Endothelial cell of umbilical vein (primary cell): ENCODE measurements at regions not wholly inside any gene's neighbourhood (a gene's known extent, or its start where the extent isn't known, plus 50 kb on each side); places are given as distances from the start of the nearest gene placed in this dataset.

ENCODE experiments used
- BruUV-seq: library from RNA; stranded (reverse); fragments of 400-500 nt; replicated peaks from 2 replicates; lab custom pipeline; 2021; lab: Mats Ljungman, UMichigan
- CTCF ChIA-PET: fragments of 300-600, 350-600 bp; sonication (Branson Sonifier 250); formaldehyde crosslinking; loops from one replicate; lab custom pipeline; 2021; ENCODE audit warnings: antibody characterized with exemption, inconsistent platforms; lab: Charles Lee
- POLR2A ChIA-PET: fragments of 300-600, 350-600 bp; sonication (Branson Sonifier 250); formaldehyde crosslinking; loops from one replicate; lab custom pipeline; 2021; ENCODE audit warnings: antibody characterized with exemption, inconsistent platforms; lab: Charles Lee
- DNase-seq: peaks from one replicate; pipeline ENCODE4 v3.0.0-alpha.2; 2011; ENCODE audit warnings: low read depth, low spot score
- FAIRE-seq: peaks from 2 replicates; lab custom pipeline; 2011; peaks lifted over from hg19 to GRCh38; lab: Jason Lieb, UNC
- H2AFZ ChIP-seq: 2 replicates; pipeline ENCODE4 v1.6.0; 2012; ENCODE audit warnings: low read depth, low read length, control low read depth, inconsistent platforms
- H3K27ac ChIP-seq: 2 replicates; pipeline ENCODE4 v1.5.1; 2011; ENCODE audit warnings: low read depth, mild to moderate bottlenecking, control low read depth, low read length, moderate library complexity; ENCODE audit not compliant: insufficient read depth
- H3K27me3 ChIP-seq, 2 experiments: 2 replicates each; pipeline versions ENCODE4 v1.6.0 to v1.6.1; 2011; ENCODE audit warnings: low read length in 2 of 2, mixed read lengths in 1 of 2; ENCODE audit not compliant: control insufficient read depth in 2 of 2, insufficient read depth in 2 of 2
- H3K36me3 ChIP-seq, 2 experiments: 2 replicates in 1 of 2; 3 replicates in 1 of 2; pipeline ENCODE4 v1.5.1; 2011; ENCODE audit warnings: low read length in 2 of 2, mild to moderate bottlenecking in 1 of 2, moderate library complexity in 1 of 2; ENCODE audit not compliant: control insufficient read depth in 2 of 2, insufficient read depth in 2 of 2; ENCODE audit errors: extremely low read depth in 1 of 2
- H3K4me1 ChIP-seq: 3 replicates; pipeline ENCODE4 v1.5.1; 2011; ENCODE audit warnings: mild to moderate bottlenecking, low read length; ENCODE audit not compliant: control insufficient read depth, insufficient read depth; ENCODE audit errors: extremely low read depth
- H3K4me2 ChIP-seq: 2 replicates; pipeline ENCODE4 v1.6.1; 2011; ENCODE audit warnings: low read length, control low read depth, mixed read lengths; ENCODE audit not compliant: insufficient read depth
- H3K4me3 ChIP-seq, 3 experiments: fragments of 200-600 bp in 1 of 3; sonication (generic), shearing (Covaris generic) in 1 of 3; replicated peaks in 1 of 3; 2 replicates each; pipeline ENCODE4 v1.5.1; 2011 to 2016; ENCODE audit warnings: control low read depth in 3 of 3, low read length in 3 of 3, mild to moderate bottlenecking in 2 of 3, inconsistent platforms in 1 of 3, low read depth in 1 of 3, moderate library complexity in 1 of 3; ENCODE audit not compliant: insufficient read depth in 1 of 3
- H3K79me2 ChIP-seq: 2 replicates; pipeline ENCODE4 v1.6.0; 2012; ENCODE audit warnings: low read length, inconsistent platforms; ENCODE audit not compliant: control insufficient read depth, insufficient read depth
- H3K9ac ChIP-seq: replicated peaks from 2 replicates; pipeline ENCODE3; 2011; ENCODE audit warnings: low read length, control low read depth; ENCODE audit not compliant: insufficient read depth; ENCODE audit errors: extremely low read depth
- H3K9me1 ChIP-seq: replicated peaks from 3 replicates; pipeline ENCODE4 v1.6.0; 2011; ENCODE audit warnings: mild to moderate bottlenecking, low read length; ENCODE audit not compliant: control insufficient read depth, insufficient read depth; ENCODE audit errors: extremely low read depth
- H3K9me3 ChIP-seq: replicated peaks from 2 replicates; pipeline ENCODE4 v1.5.1; 2012; ENCODE audit warnings: low read length, inconsistent platforms; ENCODE audit not compliant: control insufficient read depth, insufficient read depth
- H4K20me1 ChIP-seq: replicated peaks from 2 replicates; pipeline ENCODE3; 2011; ENCODE audit warnings: mild to moderate bottlenecking, low read length; ENCODE audit not compliant: control insufficient read depth, insufficient read depth; ENCODE audit errors: extremely low read depth
- CTCF ChIP-seq, 2 donors: IDR thresholded peaks; 1 replicate in 1 of 2; 2 replicates in 1 of 2; pipeline ENCODE4 v1.5.1; 2011; ENCODE audit warnings: low read length in 2 of 2, mild to moderate bottlenecking in 2 of 2, moderate library complexity in 2 of 2, control low read depth in 1 of 2, inconsistent platforms in 1 of 2, low read depth in 1 of 2; ENCODE audit not compliant: insufficient read depth in 1 of 2; ENCODE audit errors: extremely low read depth in 1 of 2
- EZH2 ChIP-seq: IDR thresholded peaks from 2 replicates; pipeline ENCODE4 v1.6.1; 2012; ENCODE audit warnings: borderline replicate concordance, low read depth, mild to moderate bottlenecking, moderate library complexity, low read length, inconsistent platforms; ENCODE audit not compliant: severe bottlenecking
- FOS ChIP-seq: IDR thresholded peaks from 2 replicates; pipeline ENCODE4 v1.6.1; 2011; ENCODE audit warnings: mild to moderate bottlenecking, low read length, moderate library complexity, borderline replicate concordance; ENCODE audit not compliant: insufficient read depth
- GATA2 ChIP-seq: IDR thresholded peaks from 2 replicates; pipeline ENCODE4 v1.7.0; 2011; ENCODE audit warnings: low read depth, mild to moderate bottlenecking, moderate library complexity, mixed read lengths, low read length; ENCODE audit not compliant: insufficient read length, insufficient read depth
- JUN ChIP-seq: IDR thresholded peaks from 2 replicates; pipeline ENCODE4 v1.6.1; 2011; ENCODE audit warnings: borderline replicate concordance, low read depth; ENCODE audit not compliant: insufficient read length, insufficient read depth
- MAX ChIP-seq: IDR thresholded peaks from 2 replicates; pipeline ENCODE4 v1.6.1; 2011; ENCODE audit not compliant: insufficient read depth, insufficient read length
- MYC ChIP-seq: IDR thresholded peaks from one replicate; pipeline ENCODE4 v1.6.1; 2011; ENCODE audit warnings: mild to moderate bottlenecking, low read depth, low read length
- POLR2A ChIP-seq: IDR thresholded peaks from 2 replicates; pipeline ENCODE4 v1.6.1; 2012; ENCODE audit warnings: low read depth, mild to moderate bottlenecking, control low read depth, low read length
- POLR2AphosphoS5 ChIP-seq: IDR thresholded peaks from 2 replicates; pipeline ENCODE4 v1.6.1; 2012; ENCODE audit warnings: low read depth, mild to moderate bottlenecking, control low read depth, low read length, moderate library complexity; ENCODE audit not compliant: insufficient read depth
- dilution Hi-C: fragments of 300-500 bp; cut with MboI; formaldehyde crosslinking; loops from one replicate; pipeline ENCODE4 v1.15.0; 2019; ENCODE audit warnings: low sequenced_read_pairs; ENCODE audit not compliant: extremely low pct_ligation_motif_present
- intact Hi-C: fragments of 100-400 bp; cut with micrococcal nuclease; formaldehyde crosslinking; loops from one replicate; pipeline ENCODE4 v1.10.0; 2022

GRCh38 chr4:123106747-123107146 is 184.3 kb upstream of the NUDT6 start:
- Histone ChIP-seq H3K4me1 (no peaks in the 10 kb centered on the region), H3K27me3 (no peaks in the 10 kb centered on the region), H3K9me1 (no peaks in the 10 kb centered on the region), H3K4me3 (no peak overlapping the region), H3K27ac (no peak overlapping the region), H3K9me3 (no peaks in the 10 kb centered on the region), H3K79me2 (no peaks in the 10 kb centered on the region), H4K20me1 (no peaks in the 10 kb centered on the region), H3K9ac (no peak overlapping the region), H3K36me3 (peaks cover 0 to 6% of the 10 kb centered on the region in 2 experiments), H2AFZ (no peak overlapping the region), H3K4me2 (no peak overlapping the region)
- dilution Hi-C loops, result no loop called here
- intact Hi-C loops, result loop anchor here (10.0 kb wide), 1 partner anchor 658 kb away; no protein-coding TSS in a partner anchor
- DNase-seq, result no peak
- POLR2A ChIA-PET, result no interaction called here
- CTCF ChIA-PET, result interaction anchor here (1.0 to 1.7 kb wide), 2 partner anchors 9 to 553 kb away, joined by 4 to 6 read pairs; no protein-coding TSS in a partner anchor
- BruUV-seq, result no TSS peak
- TF ChIP-seq MYC (no peak), CTCF (IDR thresholded peaks at IDR 0.05; ENCODE audit: extremely low read depth in 1 of 2, insufficient read depth in 1 of 2, low read depth in 1 of 2, low read length in 2 of 2) (no peak)
- FAIRE-seq, result no peak

DNA sequence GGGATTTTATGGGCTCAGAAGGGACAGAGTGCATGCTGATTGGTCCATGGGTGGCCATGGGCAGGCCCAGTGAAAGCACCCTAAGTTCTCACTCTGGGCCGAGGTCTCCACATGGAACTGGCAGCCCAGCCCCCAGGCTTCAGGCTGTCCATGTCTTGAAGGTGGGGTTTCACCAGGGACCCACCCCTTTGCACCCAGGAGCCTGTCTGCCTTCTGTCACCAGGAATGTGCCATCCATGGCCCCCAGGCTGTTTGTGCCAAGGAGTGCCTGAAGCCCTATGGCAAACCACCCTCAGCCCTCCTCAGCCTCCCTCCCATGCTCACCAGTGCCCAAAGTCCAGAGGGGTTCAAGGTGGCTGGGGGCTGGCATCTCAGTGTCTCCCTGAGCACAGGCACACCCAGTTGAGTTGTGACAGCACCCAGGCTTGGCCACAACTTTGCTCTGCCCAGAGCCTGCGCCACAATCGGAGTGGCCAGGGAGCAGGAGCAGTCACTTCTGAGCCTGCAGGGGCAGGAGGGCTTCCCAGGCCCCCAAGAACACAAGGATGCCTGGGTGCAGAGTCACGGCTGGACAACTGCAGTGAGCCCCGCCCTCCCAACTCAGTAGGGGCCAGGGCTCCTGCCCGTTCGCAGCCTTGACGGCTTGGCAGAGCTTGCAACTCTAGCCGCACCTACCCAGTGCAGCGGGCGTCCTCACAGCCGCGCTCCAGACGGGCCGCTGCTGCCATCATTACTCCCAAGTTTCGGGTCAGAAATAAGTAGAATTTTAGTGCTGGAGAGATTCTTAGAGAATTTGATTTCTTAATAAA is 185.3 kb upstream of the NUDT6 start:
- peaks cover 0 to 6% of the 10 kb centered on the region in 2 experiments for H3K36me3 ChIP-seq
- H3K4me2 ChIP-seq, result no peak overlapping the region
- ChIA-PET POLR2A (no interaction called here), CTCF (no interaction called here)
- no peak overlapping the region for H3K4me3 ChIP-seq
- H3K9ac ChIP-seq, result no peak overlapping the region
- FAIRE-seq, result no peak
- no peaks in the 10 kb centered on the region for H4K20me1 ChIP-seq
- H2AFZ ChIP-seq, result no peak overlapping the region
- H3K79me2 ChIP-seq, result no peaks in the 10 kb centered on the region
- dilution Hi-C loops (no loop called here), intact Hi-C loops (loop anchor here (10.0 kb wide), 1 partner anchor 657 kb away; no protein-coding TSS in a partner anchor)
- no peaks in the 10 kb centered on the region for H3K9me3 ChIP-seq
- no peaks in the 10 kb centered on the region for H3K27me3 ChIP-seq
- TF ChIP-seq POLR2AphosphoS5 (no peak), EZH2 (no peak), JUN (no peak), MAX (no peak), FOS (no peak), POLR2A (no peak), GATA2 (no peak), CTCF (IDR thresholded peaks at IDR 0.05; ENCODE audit: extremely low read depth in 1 of 2, insufficient read depth in 1 of 2, low read depth in 1 of 2, low read length in 2 of 2) (no peak), MYC (no peak)
- H3K9me1 ChIP-seq, result no peaks in the 10 kb centered on the region
- H3K27ac ChIP-seq, result no peak overlapping the region
- no peak for DNase-seq
- no peaks in the 10 kb centered on the region for H3K4me1 ChIP-seq
- BruUV-seq, result no TSS peak
